ENCODE measurements at regions not wholly inside any gene's neighbourhood (a gene's known extent, or its start where the extent isn't known, plus 50 kb on each side); places are given as distances from the start of the nearest gene placed in this dataset.

DNA sequence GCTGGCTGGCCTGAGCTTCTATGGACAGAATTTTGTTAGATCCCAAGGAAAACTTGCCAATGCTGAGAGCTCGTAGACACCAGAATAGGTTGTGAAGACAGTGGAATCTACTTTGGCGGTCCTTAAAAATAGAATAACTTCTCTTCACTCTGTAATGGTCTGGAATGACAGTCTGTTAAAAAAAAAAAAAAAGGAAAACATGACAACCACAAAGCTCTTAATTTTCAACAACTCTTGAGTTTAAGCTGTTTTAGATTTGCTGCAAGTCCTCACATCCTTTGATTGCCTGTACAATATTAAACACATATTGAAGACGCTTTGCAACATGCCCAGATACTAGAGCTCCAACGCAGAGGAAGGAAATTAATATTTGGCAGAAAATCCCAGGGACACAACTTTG, 122.8 kb upstream of the GALNT15 start:
- Histone ChIP-seq H3K9ac (ENCODE audit: insufficient read length) (no peak overlapping the region), H3K36me3 (ENCODE audit: insufficient read depth, low read length) (no peaks in the 10 kb centered on the region), H3K27ac (no peak overlapping the region), H3K9me3 (ENCODE audit: low read depth, low read length) (no peaks in the 10 kb centered on the region), H3K4me3 (no peak overlapping the region)
- no peak for TF ChIP-seq POLR2AphosphoS5 (IDR thresholded peaks at IDR 0.05; ENCODE audit: borderline replicate concordance, low read depth, low read length)
- no peak for TF ChIP-seq EZH2 (IDR thresholded peaks at IDR 0.05)
- TF ChIP-seq FOXP2 (optimal IDR thresholded peaks at IDR 0.05; ENCODE audit: control extremely low read depth, extremely low read length, insufficient read depth): no peak
- DNase-seq (ENCODE audit: low read depth, low spot score): no peak

DNA sequence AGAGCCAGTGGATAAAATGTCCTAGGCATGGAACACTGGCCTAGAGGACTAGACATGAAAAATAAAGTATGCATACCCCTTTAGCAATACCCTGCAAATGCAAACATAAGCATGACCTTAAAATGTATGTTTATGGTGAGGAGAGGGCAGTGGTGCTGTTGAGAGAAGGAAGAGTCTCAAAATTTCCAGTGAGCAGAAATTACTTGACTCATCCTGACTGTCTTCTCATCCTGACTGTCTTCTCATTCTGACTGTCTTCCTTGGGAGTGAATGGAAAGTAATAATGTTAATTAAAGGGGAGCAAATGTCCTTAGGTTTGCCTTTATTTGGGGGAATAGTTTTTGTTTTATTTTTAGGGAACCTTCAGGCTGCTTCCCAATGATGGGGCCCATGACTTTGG, 121.5 kb upstream of the GALNT15 start:
- Histone ChIP-seq H3K36me3 (ENCODE audit: insufficient read depth, low read length) (no peaks in the 10 kb centered on the region), H3K9me3 (ENCODE audit: low read depth, low read length) (no peaks in the 10 kb centered on the region), H3K4me3 (no peak overlapping the region), H3K9ac (ENCODE audit: insufficient read length) (no peak overlapping the region), H3K27ac (no peak overlapping the region)
- no peak for DNase-seq (ENCODE audit: low read depth, low spot score)
- TF ChIP-seq EZH2 (IDR thresholded peaks at IDR 0.05) (no peak), FOXP2 (optimal IDR thresholded peaks at IDR 0.05; ENCODE audit: control extremely low read depth, extremely low read length, insufficient read depth) (no peak), POLR2AphosphoS5 (IDR thresholded peaks at IDR 0.05; ENCODE audit: borderline replicate concordance, low read depth, low read length) (no peak)

DNA sequence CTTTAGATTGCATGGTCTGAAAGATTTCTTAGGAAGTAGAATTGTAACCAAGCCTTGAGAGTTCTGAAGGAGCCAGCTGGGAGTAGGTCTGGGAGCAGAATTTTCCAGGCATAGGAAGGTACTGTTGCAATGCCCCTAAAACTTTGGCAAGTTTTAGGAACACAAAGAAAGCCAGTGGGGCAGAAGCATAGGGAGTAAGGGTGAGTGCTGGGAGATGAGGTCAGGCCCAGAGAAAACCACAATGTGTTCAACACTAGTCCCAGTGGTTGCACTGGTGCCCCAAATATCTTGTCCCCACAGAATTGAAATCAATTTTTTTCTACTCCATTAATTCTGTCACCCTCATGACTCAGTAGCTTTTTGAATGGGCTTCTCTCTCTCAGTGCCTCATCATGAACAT, 120.7 kb upstream of the GALNT15 start:
- no peak overlapping the region for H3K9ac ChIP-seq (ENCODE audit: insufficient read length)
- H3K9me3 ChIP-seq (ENCODE audit: low read depth, low read length): no peaks in the 10 kb centered on the region
- TF ChIP-seq FOXP2 (optimal IDR thresholded peaks at IDR 0.05; ENCODE audit: control extremely low read depth, extremely low read length, insufficient read depth) (no peak), EZH2 (IDR thresholded peaks at IDR 0.05) (no peak)
- H3K4me3 ChIP-seq: no peak overlapping the region
- no peak for DNase-seq (ENCODE audit: low read depth, low spot score)
- H3K36me3 ChIP-seq (ENCODE audit: insufficient read depth, low read length): no peaks in the 10 kb centered on the region
- H3K27ac ChIP-seq: no peak overlapping the region

DNA sequence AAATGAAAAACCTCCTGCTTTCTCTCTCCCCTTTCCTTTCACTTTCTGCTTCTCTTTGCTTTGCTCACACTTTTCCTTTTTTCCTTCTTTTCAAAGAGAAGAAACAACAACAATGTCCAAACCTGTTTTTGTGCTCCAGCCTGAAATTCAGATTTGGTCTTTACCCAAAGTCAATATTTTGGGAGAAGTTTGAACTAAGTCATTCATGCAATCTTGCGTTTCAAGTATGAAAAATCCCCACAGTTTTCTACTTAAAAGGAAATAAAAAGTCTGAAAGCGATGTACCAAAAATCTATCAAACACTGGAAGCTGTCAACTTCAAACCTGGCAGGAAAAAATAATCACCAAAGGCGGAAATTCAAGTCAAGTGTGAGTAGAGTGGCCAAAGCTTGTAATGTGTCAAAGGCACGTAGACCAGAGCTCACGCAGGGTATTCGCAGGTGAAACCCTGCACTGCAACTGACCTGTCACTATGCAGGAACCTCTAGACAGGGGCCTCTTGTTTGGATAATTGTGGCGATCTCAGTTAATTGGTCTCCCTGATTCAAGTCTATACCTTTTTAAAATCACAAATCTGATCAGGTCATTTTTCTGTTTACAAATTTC, 118.8 kb upstream of the GALNT15 start:
- Histone ChIP-seq H3K36me3 (ENCODE audit: insufficient read depth, low read length) (no peaks in the 10 kb centered on the region), H3K9ac (ENCODE audit: insufficient read length) (no peak overlapping the region), H3K9me3 (ENCODE audit: low read depth, low read length) (no peaks in the 10 kb centered on the region), H3K4me3 (no peak overlapping the region), H3K27ac (no peak overlapping the region)
- TF ChIP-seq POLR2AphosphoS5 (IDR thresholded peaks at IDR 0.05; ENCODE audit: borderline replicate concordance, low read depth, low read length) (no peak), EZH2 (IDR thresholded peaks at IDR 0.05) (no peak), FOXP2 (optimal IDR thresholded peaks at IDR 0.05; ENCODE audit: control extremely low read depth, extremely low read length, insufficient read depth) (no peak)
- no peak for DNase-seq (ENCODE audit: low read depth, low spot score)

DNA sequence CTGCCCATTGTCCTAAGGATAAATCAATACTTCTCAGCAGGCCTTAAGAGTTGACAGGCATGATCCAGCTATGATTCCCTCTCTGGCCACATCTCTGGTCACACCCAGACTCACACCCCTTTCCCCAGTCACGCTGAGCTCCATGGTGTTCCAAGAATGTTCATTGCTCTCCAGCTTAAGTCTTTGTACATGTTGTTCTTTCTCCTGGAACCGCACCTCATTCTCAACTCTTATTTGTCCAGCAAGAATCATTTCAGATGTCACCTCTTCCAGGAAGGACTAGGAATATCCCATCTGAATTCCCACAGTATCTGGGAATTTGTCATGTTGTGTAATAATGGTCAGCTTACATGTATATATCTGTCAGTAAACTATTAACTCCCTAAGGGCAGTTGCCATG, 118.3 kb upstream of the GALNT15 start:
- Histone ChIP-seq H3K9ac (ENCODE audit: insufficient read length) (no peak overlapping the region), H3K27ac (no peak overlapping the region), H3K9me3 (ENCODE audit: low read depth, low read length) (no peaks in the 10 kb centered on the region), H3K4me3 (no peak overlapping the region), H3K36me3 (ENCODE audit: insufficient read depth, low read length) (no peaks in the 10 kb centered on the region)
- TF ChIP-seq EZH2 (IDR thresholded peaks at IDR 0.05) (no peak), FOXP2 (optimal IDR thresholded peaks at IDR 0.05; ENCODE audit: control extremely low read depth, extremely low read length, insufficient read depth) (no peak), POLR2AphosphoS5 (IDR thresholded peaks at IDR 0.05; ENCODE audit: borderline replicate concordance, low read depth, low read length) (no peak)
- no peak for DNase-seq (ENCODE audit: low read depth, low spot score)

DNA sequence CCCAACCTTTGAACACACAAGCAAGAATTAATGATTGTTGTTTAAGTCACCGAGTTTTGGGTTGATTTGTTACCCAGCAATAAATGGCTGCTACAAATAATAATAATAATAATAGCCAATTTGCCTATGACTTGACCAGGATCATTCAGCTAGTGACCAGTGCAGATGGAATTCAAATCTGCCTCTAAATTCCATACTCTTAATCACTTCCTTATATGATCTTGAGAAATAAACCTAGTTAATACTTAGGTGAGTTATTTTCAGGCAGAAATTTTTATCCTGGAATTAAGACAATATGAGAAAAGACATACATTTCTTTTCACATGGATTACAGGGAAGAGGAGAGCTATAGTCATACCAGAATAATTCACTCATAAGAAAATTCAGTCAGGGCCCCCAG, 116.0 kb upstream of the GALNT15 start:
- H3K9ac ChIP-seq (ENCODE audit: insufficient read length): no peak overlapping the region
- no peak overlapping the region for H3K4me3 ChIP-seq
- no peaks in the 10 kb centered on the region for H3K9me3 ChIP-seq (ENCODE audit: low read depth, low read length)
- TF ChIP-seq EZH2 (IDR thresholded peaks at IDR 0.05) (no peak), POLR2AphosphoS5 (IDR thresholded peaks at IDR 0.05; ENCODE audit: borderline replicate concordance, low read depth, low read length) (no peak), FOXP2 (optimal IDR thresholded peaks at IDR 0.05; ENCODE audit: control extremely low read depth, extremely low read length, insufficient read depth) (no peak)
- H3K27ac ChIP-seq: no peak overlapping the region
- no peaks in the 10 kb centered on the region for H3K36me3 ChIP-seq (ENCODE audit: insufficient read depth, low read length)
- no peak for DNase-seq (ENCODE audit: low read depth, low spot score)

DNA sequence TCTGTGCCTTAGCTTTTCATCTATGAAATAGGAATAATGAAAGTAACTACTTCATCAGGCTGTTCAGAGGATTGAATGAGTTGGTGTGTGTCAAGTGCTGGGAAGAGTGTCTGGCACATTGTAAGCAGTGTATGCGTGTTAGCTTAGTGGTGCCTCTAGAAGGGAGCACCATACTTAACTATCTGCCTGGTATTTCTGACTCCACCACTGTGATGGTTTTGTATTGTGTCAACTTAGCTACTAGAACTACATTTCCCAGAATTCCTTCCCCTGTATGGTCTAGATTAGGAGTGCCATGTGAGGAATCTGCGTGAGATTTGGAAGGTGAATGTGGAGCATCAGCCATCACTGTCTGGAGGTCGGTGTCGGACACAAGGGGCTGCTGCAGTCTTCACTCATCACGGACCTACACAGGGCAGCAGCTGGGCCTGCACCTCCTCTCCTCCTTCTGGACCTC, 115.4 kb upstream of the GALNT15 start:
- H3K27ac ChIP-seq: no peak overlapping the region
- H3K4me3 ChIP-seq: no peak overlapping the region
- TF ChIP-seq FOXP2 (optimal IDR thresholded peaks at IDR 0.05; ENCODE audit: control extremely low read depth, extremely low read length, insufficient read depth): no peak
- TF ChIP-seq EZH2 (IDR thresholded peaks at IDR 0.05): no peak
- no peak for TF ChIP-seq POLR2AphosphoS5 (IDR thresholded peaks at IDR 0.05; ENCODE audit: borderline replicate concordance, low read depth, low read length)
- H3K9ac ChIP-seq (ENCODE audit: insufficient read length): no peak overlapping the region
- H3K9me3 ChIP-seq (ENCODE audit: low read depth, low read length): no peaks in the 10 kb centered on the region
- H3K36me3 ChIP-seq (ENCODE audit: insufficient read depth, low read length): no peaks in the 10 kb centered on the region
- DNase-seq (ENCODE audit: low read depth, low spot score): no peak

DNA sequence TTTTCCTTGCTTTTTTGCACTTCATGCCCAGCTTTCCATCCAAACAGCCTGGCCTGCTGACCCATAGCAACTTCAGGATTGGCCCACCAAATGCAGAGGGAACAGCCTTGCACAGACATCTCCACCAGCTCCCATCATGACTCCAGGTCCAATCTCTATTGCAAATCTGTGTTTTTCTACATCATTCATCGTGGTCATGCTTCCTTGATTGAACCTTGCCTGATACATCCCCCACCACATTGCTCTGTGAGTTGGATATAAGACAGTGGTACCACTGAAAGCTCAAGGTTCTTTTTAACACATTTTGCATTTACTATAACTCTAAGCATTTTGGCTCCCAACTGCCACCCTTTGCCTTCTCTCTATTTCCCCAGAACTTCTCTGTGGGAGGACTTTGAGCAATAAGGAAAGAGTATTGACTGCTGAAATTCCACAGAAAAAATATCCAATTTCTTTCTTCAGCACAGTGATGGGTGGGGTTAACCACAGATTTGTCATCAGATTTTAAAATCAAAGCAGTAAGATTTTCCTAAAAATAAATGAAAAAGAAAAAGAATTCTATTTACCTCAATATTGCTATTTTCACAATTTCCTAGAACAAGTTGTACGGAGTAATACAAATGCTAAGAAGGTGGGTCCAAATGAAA, 114.6 kb upstream of the GALNT15 start:
- TF ChIP-seq POLR2AphosphoS5 (IDR thresholded peaks at IDR 0.05; ENCODE audit: borderline replicate concordance, low read depth, low read length) (no peak), EZH2 (IDR thresholded peaks at IDR 0.05) (no peak), FOXP2 (optimal IDR thresholded peaks at IDR 0.05; ENCODE audit: control extremely low read depth, extremely low read length, insufficient read depth) (no peak)
- no peak overlapping the region for H3K9ac ChIP-seq (ENCODE audit: insufficient read length)
- no peak for DNase-seq (ENCODE audit: low read depth, low spot score)
- no peak overlapping the region for H3K4me3 ChIP-seq
- no peaks in the 10 kb centered on the region for H3K9me3 ChIP-seq (ENCODE audit: low read depth, low read length)
- no peak overlapping the region for H3K27ac ChIP-seq
- H3K36me3 ChIP-seq (ENCODE audit: insufficient read depth, low read length): no peaks in the 10 kb centered on the region

All from SK-N-MC (cell line).